Inferior parietal cortex (tissue), 1 donor: ENCODE measurements at regions not wholly inside any gene's neighbourhood (a gene's known extent, or its start where the extent isn't known, plus 50 kb on each side); places are given as distances from the start of the nearest gene placed in this dataset.

Source experiments
- DNase-seq: peaks from one replicate; pipeline ENCODE4 v3.0.0-alpha.2; 2016; ENCODE audit errors: extremely low spot score

GRCh38 chr3:72120806-72121778, 336.1 kb upstream of the PROK2 start:
- no peak for DNase-seq

- DNase-seq: no peak
Measured at GRCh38 chr3:72120039-72120438, 335.1 kb upstream of the PROK2 start.

- no peak for DNase-seq
Measured at GRCh38 chr3:72118628-72119027, 333.7 kb upstream of the PROK2 start.

- peak; percentile 34 for DNase-seq
Measured at GRCh38 chr3:72116226-72116625, 331.3 kb upstream of the PROK2 start.

GRCh38 chr3:72115307-72115706, 330.4 kb upstream of the PROK2 start:
- no peak for DNase-seq

- no peak for DNase-seq
Measured at GRCh38 chr3:72114773-72115172, 329.8 kb upstream of the PROK2 start.

- DNase-seq: no peak
Measured at GRCh38 chr3:72113964-72114363, 329.0 kb upstream of the PROK2 start.

- no peak for DNase-seq
Measured at GRCh38 chr3:72113564-72113963, 328.6 kb upstream of the PROK2 start.

- no peak for DNase-seq
Measured at GRCh38 chr3:72112435-72112834, 327.5 kb upstream of the PROK2 start.

GRCh38 chr3:72111265-72112205, 326.6 kb upstream of the PROK2 start:
- DNase-seq: no peak

- DNase-seq: no peak
Measured at GRCh38 chr3:72109327-72110259, 324.6 kb upstream of the PROK2 start.

GRCh38 chr3:72105306-72105705, 320.4 kb upstream of the PROK2 start:
- no peak for DNase-seq

- no peak for DNase-seq
Measured at GRCh38 chr3:72102112-72102616, 317.2 kb upstream of the PROK2 start.

GRCh38 chr3:72101494-72101893, 316.5 kb upstream of the PROK2 start:
- no peak for DNase-seq

- peak; percentile 56 for DNase-seq
Measured at GRCh38 chr3:72100601-72101187, 315.7 kb upstream of the PROK2 start.

GRCh38 chr3:72100080-72100511, 315.1 kb upstream of the PROK2 start:
- DNase-seq: no peak

GRCh38 chr3:72099326-72100079, 314.6 kb upstream of the PROK2 start:
- no peak for DNase-seq

GRCh38 chr3:72097053-72097452, 312.1 kb upstream of the PROK2 start:
- no peak for DNase-seq

- DNase-seq: no peak
Measured at GRCh38 chr3:72095521-72095920, 310.6 kb upstream of the PROK2 start.

GRCh38 chr3:72093992-72094334, 309.0 kb upstream of the PROK2 start:
- DNase-seq: no peak
